Loucy (cell line): ENCODE measurements at regions not wholly inside any gene's neighbourhood (a gene's known extent, or its start where the extent isn't known, plus 50 kb on each side); places are given as distances from the start of the nearest gene placed in this dataset.

Experiments used
- H2AFZ ChIP-seq: fragments of 200-600 bp; sonication (generic); 2 replicates; pipeline ENCODE4 v1.6.0; 2016; ENCODE audit warnings: antibody characterized with exemption, mild to moderate bottlenecking, low read length, moderate library complexity
- H3F3A ChIP-seq: fragments of 200-600 bp; 2 replicates; pipeline ENCODE4 v1.6.0; 2016; ENCODE audit warnings: antibody characterized with exemption, low read depth, mild to moderate bottlenecking
- H3K27me3 ChIP-seq: fragments of 200-600 bp; sonication (generic); 2 replicates; pipeline ENCODE4 v1.6.1; 2014; ENCODE audit warnings: low read length, mild to moderate bottlenecking; ENCODE audit not compliant: insufficient read depth, poor library complexity, severe bottlenecking
- H3K36me3 ChIP-seq: fragments of 200-600 bp; sonication (generic); 2 replicates; pipeline ENCODE4 v1.6.1; 2016; ENCODE audit warnings: low read length; ENCODE audit not compliant: insufficient read depth
- H3K4me1 ChIP-seq: fragments of 200-600 bp; sonication (generic); 2 replicates; pipeline ENCODE4 v1.5.1; 2014; ENCODE audit warnings: low read length, mild to moderate bottlenecking; ENCODE audit not compliant: insufficient read depth, poor library complexity, severe bottlenecking
- H3K4me2 ChIP-seq: fragments of 200-600 bp; sonication (generic); 2 replicates; pipeline ENCODE4 v1.6.0; 2014; ENCODE audit warnings: antibody characterized with exemption, low read length, low read depth, mild to moderate bottlenecking; ENCODE audit not compliant: poor library complexity, severe bottlenecking
- H3K4me3 ChIP-seq: fragments of 200-600 bp; sonication (generic); 2 replicates; pipeline ENCODE4 v1.5.1; 2014; ENCODE audit warnings: low read length, mild to moderate bottlenecking, mixed read lengths; ENCODE audit not compliant: poor library complexity, severe bottlenecking
- H3K79me2 ChIP-seq: fragments of 200-600 bp; sonication (generic); 2 replicates; pipeline ENCODE4 v1.6.1; 2014; ENCODE audit warnings: low read length; ENCODE audit not compliant: insufficient read depth
- H3K9ac ChIP-seq: fragments of 200-600 bp; sonication (generic); 2 replicates; pipeline ENCODE4 v1.6.0; 2014; ENCODE audit warnings: mild to moderate bottlenecking, low read depth, low read length, moderate library complexity; ENCODE audit not compliant: poor library complexity, severe bottlenecking
- H3K9me2 ChIP-seq: fragments of 200-600 bp; sonication (generic); replicated peaks from 2 replicates; pipeline ENCODE4 v1.6.1; 2016; ENCODE audit warnings: low read depth, low read length, mixed read lengths
- H3K9me3 ChIP-seq: fragments of 200-600 bp; sonication (generic); 2 replicates; pipeline ENCODE4 v1.6.1; 2014; ENCODE audit warnings: mild to moderate bottlenecking, antibody characterized with exemption, low read length, low read depth; ENCODE audit not compliant: insufficient read depth
- H4K20me1 ChIP-seq: fragments of 200-600 bp; sonication (generic); 2 replicates; pipeline ENCODE4 v1.6.0; 2014; ENCODE audit warnings: antibody characterized with exemption, low read length, mild to moderate bottlenecking; ENCODE audit not compliant: insufficient read depth, poor library complexity, severe bottlenecking
- CTCF ChIP-seq: fragments of 200-600 bp; sonication (generic); conservative IDR thresholded peaks from 2 replicates; pipeline ENCODE4 v1.5.1; 2014; ENCODE audit warnings: mild to moderate bottlenecking, antibody characterized with exemption, low read length
- EZH2phosphoT487 ChIP-seq: fragments of 200-600 bp; IDR thresholded peaks from 2 replicates; pipeline ENCODE4 v1.6.1; 2018; ENCODE audit warnings: antibody characterized with exemption, mild to moderate bottlenecking, moderate library complexity, borderline replicate concordance

- Histone ChIP-seq H3K79me2 (no peaks in the 10 kb centered on the region), H3K36me3 (no peaks in the 10 kb centered on the region), H3F3A (no peaks in the 10 kb centered on the region), H3K4me2 (no peak overlapping the region), H3K4me1 (peaks cover 12% of the 10 kb centered on the region), H3K27me3 (no peaks in the 10 kb centered on the region), H4K20me1 (no peaks in the 10 kb centered on the region), H2AFZ (no peak overlapping the region), H3K9me3 (no peaks in the 10 kb centered on the region), H3K9ac (no peak overlapping the region), H3K9me2 (no peaks in the 10 kb centered on the region), H3K4me3 (no peak overlapping the region)
- TF ChIP-seq CTCF: no peak
- no peak for TF ChIP-seq EZH2phosphoT487
Observed at GRCh38 chr2:217246108-217246507, 386.2 kb upstream of the TNP1 start.

GRCh38 chr2:217244815-217245214 lies 385.0 kb upstream of the TNP1 start:
- H3K36me3 ChIP-seq: no peaks in the 10 kb centered on the region
- H4K20me1 ChIP-seq: no peaks in the 10 kb centered on the region
- peaks cover 12% of the 10 kb centered on the region for H3K4me1 ChIP-seq
- no peaks in the 10 kb centered on the region for H3K9me2 ChIP-seq
- no peaks in the 10 kb centered on the region for H3K79me2 ChIP-seq
- H2AFZ ChIP-seq: no peak overlapping the region
- H3K9ac ChIP-seq: no peak overlapping the region
- no peak overlapping the region for H3K4me3 ChIP-seq
- H3K4me2 ChIP-seq: no peak overlapping the region
- no peaks in the 10 kb centered on the region for H3F3A ChIP-seq
- no peaks in the 10 kb centered on the region for H3K27me3 ChIP-seq
- H3K9me3 ChIP-seq: no peaks in the 10 kb centered on the region
- no peak for TF ChIP-seq EZH2phosphoT487
- no peak for TF ChIP-seq CTCF

GRCh38 chr2:217242947-217243346 lies 383.1 kb upstream of the TNP1 start:
- H3K4me1 ChIP-seq: no peaks in the 10 kb centered on the region
- no peaks in the 10 kb centered on the region for H3K27me3 ChIP-seq
- no peak overlapping the region for H2AFZ ChIP-seq
- H3K4me3 ChIP-seq: no peak overlapping the region
- H3K4me2 ChIP-seq: no peak overlapping the region
- TF ChIP-seq EZH2phosphoT487: no peak
- no peak for TF ChIP-seq CTCF
- no peaks in the 10 kb centered on the region for H4K20me1 ChIP-seq
- no peaks in the 10 kb centered on the region for H3F3A ChIP-seq
- H3K9me2 ChIP-seq: no peaks in the 10 kb centered on the region
- H3K36me3 ChIP-seq: no peaks in the 10 kb centered on the region
- H3K79me2 ChIP-seq: no peaks in the 10 kb centered on the region
- no peak overlapping the region for H3K9ac ChIP-seq
- no peaks in the 10 kb centered on the region for H3K9me3 ChIP-seq
